ENCODE measurements at regions not wholly inside any gene's neighbourhood (a gene's known extent, or its start where the extent isn't known, plus 50 kb on each side); places are given as distances from the start of the nearest gene placed in this dataset.
"Not testable (repeated sequence)": the region's sequence is repeated elsewhere in the genome, so short reads cannot be mapped to it uniquely, and the experiment has no call there.

DNA sequence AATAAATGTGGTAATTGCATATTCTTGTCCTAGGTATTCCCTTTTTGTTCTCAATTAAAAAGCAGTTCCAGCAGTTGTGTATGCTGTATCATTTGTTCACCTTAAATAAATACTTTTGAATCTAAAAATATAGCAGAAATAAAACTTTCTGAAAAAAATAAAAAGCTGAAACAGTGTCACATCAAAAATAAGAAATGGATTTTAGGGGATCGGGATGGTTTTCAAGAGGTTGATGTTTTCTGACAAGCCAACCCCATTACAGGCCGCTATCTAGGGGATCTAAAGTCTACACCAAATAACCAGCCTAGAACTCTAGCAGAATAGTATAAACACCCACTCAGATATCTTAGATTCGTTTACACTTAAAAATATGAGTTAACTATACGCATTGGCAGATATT lies 95.4 kb upstream of the MAML3 start:
- DNase-seq (ENCODE audit: low read depth), result no peak

DNA sequence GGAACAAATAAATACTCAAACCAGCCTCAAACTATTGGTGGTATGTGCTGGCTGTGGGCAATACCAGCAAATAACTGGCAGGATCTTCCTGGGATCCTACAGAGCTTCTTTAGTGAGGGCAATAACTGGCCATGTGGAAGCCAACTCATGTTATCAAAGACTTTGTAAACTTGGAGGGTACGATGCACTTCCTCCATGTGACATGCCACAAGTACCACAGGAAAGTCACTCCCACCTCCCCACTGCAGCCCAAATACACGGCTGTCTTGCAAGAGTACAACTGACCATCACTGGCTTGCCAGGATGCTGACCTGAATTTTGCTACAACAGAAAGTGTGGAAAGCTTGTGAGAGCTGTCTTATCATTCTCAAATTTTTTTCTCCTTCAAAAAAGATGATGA lies 93.3 kb upstream of the MAML3 start:
- DNase-seq (ENCODE audit: low read depth), result no peak

DNA sequence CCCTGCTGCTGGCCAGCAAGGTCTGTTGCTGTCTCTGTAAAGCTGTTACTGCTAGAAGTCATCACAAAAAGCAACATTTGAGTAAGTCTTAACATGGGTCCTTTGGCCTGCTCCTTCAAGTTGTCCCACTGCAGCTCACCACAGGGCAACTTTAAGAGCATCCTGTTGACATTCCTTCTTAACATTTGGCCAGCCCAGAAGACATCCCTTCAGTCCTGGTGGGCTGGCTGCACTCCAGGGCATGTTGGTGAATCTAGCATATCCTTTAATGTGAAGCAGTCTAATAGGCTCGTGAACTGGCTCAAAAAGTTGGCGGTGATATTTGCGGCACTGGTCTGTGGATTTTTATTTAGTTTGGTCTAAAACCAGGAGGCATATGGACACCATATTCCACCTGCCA lies 92.2 kb upstream of the MAML3 start:
- DNase-seq (ENCODE audit: low read depth), result no peak

DNA sequence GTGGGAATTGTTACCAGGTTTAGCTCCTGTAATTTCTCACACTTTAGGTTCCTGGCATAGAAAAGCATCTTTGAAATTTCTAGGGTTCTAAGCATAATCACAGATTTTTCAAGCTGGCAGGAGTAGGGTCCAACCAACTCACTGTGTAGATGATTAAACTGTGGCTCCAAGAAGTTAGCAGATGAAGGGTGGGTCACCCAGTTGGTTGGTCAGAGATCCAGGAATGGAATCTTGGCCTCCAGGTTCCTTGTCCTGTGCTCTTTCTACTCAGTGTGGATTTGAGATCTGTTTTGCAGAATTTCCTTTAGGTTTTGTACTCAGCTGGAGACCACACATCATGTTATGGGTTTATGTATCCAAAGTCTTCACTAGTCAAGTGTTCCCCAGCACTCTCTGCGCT lies 90.3 kb upstream of the MAML3 start:
- no peak for DNase-seq (ENCODE audit: low read depth)

DNA sequence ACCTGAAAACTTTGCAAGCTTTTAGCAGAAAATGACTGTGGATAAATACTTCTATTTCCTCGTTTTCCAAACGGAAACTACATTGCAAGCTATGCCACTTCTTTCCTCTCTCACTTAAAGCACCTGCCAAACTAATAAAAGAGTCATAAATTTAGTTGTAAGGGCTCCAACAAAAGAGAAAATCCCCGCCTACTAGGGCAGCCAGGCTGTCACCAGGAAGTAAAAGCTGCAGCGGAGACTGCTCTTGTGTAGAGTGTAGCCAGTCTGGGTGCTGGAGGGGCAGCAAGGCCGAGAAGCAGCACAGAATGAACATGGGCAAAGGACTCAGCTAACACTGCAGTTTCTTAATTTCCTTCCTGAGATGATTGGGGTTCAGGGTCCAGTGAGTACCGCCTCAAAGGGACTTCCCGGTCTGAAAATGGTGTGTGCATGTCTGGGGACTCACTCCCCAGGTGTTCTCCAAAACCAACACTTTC lies 89.3 kb upstream of the MAML3 start:
- no peak for DNase-seq (ENCODE audit: low read depth)

DNA sequence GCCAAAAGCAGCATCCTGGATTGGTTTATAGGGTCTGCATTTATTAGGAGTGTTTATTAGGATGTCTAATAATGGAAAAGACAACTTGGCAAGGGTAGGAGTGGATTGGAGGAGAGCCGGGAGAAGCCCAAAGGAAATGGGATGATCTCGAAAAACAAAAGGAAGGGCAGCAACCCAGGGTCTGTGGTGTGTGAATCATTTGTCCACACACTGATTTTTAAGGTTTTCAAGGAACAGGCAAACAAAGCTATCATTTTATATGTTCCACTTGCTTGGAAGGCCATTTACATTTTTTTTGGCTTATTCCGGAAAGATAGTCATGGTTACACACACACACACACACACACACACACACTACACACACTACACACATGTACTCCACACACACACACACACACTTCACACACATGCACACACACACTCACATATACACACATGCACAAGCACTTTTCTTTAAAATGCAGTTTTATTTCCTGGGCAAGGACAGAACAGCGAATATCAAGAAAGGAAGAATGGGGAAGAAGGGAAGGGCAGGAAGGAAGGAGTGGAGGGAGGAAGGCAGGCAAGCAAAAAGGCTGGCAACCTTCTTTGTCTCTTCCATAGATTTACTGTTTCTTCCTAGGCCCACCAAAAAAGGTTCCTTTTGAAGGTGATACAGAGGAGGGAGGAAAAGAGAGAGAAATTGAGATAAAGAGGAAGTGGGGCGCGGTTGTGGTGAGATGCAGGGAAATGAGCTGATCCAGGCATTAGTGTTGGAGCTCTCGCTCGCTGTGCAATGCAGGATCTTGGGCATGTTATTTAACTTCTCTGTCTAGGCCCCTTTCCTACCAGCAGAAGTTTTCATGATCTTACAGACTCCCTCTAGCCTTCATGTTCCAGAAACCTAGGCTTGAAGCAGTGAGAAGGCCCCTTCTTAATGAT lies 88.6 kb upstream of the MAML3 start:
- DNase-seq (ENCODE audit: low read depth), result no peak

DNA sequence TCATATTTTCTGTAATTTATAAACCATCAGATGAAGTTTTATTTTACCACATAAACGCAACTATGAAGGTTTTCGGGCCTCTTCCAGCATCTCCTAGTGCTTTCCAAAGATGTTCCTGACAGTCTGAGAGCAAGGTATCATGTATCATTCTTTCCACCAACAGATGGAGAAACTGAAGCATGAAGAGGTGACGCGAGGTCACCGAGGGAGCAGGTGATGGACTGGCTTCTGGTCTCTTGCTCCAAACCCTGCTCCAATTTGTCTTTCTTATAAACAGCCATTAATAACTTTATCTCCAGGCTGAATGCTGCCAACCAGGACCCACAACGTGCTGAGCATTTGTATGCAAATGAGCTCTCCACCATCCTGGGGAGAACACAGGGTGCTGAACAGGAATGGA lies 86.3 kb upstream of the MAML3 start:
- DNase-seq (ENCODE audit: low read depth), result no peak

DNA sequence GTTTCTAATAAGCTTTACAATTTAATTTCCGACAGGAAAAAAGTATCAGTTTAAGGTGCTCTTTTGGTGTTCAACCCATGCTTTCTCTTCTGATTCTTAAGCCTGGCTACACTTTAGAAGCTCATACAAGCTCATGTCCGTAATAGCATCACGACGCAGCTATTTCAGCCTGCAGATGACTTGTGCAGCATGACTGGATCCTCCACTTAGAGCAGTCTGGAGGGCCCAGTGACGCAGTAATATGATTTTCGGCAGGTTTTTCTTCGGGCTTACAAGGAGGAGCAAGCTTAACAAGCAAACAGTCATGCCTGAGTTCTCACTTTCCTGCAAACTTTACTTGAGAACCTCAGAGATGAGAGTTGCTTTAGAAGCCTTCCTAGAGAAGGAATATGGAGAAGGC lies 85.3 kb upstream of the MAML3 start:
- no peak for DNase-seq (ENCODE audit: low read depth)

DNA sequence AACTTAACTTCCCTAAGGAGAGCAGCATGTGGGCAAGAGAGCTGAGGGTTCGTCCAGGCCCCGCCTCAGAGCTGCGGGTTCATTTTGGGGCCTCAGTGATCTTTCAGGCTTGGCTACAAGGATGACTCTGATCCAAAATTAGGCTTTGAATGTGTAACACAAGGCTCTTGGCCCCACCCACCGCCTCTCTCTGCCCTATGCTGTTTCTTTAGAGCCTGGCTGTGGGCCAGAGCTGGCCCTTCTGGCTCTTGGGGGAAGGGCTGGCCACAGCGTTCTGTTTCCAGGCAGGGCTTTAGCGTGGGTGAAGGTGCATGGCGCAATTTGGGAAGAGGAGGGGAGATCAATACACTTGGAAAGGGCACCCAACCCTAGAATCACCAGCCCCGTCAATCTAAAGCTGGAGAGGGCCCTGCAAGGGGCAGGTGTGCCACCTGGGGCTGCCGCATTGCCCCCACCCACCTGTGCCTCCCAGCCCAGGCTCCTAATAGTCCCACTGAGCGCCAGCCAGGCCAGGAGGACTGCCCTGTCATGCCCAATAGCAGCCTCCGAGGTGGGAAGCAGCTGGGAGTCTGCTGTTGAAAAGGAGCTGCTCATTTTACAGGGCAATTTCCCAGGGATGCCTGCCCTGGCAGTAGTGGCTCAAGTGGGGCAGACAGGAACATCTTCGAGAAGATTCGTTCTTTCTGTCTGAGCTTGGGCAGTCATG lies 84.5 kb upstream of the MAML3 start:
- peak; percentile 95 for DNase-seq (ENCODE audit: low read depth)

DNA sequence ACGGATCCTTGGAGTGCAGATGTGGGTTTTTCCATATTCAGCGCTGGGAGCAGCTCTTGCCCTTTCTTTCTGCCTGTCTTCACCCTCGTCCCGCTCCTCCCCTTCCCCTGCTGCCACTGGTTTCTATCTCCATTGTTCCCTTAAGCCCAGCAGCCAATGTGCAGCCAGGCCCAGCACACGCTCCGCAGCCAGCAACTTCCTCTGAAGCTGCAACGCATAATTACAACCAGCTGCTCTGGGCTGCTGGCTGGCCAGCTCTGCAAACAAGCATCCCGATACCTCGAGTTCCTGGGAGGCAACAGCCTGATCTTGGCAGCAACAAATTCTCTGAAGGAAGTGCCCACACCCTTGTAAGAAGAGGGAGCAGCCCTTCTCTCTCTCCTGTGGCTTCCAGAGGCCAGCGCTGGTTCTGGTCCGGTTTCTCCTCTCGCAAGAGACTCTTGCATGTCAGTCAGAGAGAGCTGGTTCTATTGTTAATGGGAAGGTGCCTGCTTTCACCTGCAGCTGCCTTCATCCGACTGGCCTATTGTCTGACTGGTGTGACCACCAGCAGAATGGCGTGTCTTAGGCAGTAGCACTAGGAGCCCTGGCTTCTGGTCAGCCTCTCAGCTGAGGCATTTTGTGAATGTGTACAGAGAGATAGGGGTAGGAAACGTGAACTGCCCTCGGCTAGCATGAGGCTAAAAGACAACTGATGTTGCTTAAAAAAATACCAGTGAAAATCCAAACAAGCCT lies 83.8 kb upstream of the MAML3 start:
- peak; percentile 98 for DNase-seq (ENCODE audit: low read depth)

DNA sequence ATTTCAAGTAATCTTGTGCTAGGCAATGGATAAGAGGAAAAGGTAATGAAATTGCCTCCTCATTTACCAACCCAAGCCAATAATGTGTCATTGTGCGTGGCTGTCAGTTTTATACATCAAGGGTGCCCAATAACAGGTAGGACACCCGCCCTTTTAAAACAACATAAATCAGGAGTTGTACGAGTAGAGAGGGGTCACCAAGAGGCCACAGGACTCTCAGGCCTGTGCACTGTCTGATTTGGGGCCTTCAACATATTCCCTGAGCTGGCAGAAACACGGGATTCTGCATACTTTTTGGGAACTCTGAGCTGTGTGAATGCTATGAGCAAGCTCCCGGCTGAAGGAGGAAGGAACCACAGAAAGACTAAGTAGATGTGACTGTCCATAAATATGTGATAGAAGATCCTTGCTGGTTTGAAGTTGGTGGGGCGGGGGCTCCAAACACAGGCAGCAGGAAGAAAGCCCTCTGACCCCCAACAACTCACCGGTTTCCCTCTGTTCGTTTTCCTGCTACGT lies 82.7 kb upstream of the MAML3 start:
- no peak for DNase-seq (ENCODE audit: low read depth)

DNA sequence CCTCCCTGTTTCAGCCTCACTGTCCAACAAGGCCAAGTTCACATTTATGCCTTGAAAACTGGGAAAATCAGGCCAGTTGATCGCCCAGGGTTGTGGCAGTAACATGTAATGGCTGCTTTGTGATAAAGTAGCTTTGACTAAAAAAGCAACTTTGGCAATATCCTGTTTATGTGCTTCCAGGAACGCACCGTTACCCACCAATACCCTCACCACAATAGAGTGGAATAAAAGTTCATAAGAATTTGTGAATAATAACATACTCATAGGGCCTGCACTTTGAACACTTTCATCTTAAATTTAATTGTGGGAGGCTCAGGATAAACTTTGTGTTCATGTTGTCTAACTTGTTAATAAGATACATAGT lies 80.7 kb upstream of the MAML3 start:
- no peak for DNase-seq (ENCODE audit: low read depth)

DNA sequence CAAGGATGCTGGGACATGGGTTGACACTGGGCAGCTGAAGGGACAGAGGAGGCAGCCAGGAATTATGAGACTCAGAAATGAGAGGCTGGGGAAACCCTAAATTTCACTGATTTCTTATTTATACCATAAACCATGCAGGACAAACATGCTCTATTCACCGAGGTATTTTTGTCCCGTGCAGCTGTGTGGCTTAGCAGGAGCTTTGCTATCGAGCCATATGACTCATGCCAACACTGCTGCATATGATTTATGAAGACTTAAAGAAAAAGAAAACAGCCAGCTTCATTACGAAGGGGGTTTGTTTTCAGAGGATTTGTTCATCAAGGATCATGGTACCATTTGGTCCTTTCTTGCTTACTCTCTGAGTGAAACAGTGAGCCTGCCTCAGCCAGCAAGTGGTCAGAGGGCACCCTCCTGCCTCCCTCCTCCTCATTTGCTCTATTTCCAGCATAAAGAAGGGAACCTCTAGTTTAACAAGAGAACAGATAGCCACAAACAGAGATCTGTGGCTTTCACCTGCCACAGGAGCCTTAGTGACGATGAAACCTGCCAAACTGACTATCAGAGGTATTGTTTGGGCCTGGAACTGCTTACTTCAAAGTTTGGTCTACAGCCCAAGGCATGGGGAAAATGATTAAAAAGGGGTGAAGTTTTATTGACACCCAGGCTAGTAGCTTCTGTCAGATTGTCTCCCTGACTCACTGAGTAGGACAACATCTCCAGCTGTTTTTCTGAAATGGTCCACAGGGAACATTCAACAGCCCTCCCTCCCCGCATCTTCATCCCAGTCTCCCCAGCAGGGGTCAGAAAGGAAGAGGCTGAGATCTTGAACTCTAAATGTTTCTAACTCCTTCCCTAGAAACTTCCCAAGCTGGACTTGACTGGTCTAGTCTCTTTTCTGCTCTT lies 80.1 kb upstream of the MAML3 start:
- peak; percentile 47 for DNase-seq (ENCODE audit: low read depth)

DNA sequence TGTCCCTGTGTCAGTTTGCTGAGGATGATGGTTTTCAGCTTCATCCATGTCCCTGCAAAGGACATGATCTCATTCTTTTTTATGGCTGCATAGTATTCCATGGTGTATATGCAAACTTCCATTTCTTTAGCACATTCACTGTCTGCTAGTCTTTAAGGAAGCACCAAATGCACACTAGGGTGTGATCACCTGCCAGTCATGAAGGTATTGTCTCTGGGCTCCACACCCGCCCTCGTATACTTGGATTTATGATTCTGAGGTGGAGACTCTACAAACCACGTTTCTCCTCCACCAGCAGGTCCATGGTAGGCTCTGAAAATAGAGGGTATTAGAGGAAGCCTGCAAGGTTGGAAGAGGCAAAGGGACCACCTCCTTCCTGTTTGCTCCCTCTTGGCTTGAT lies 75.9 kb upstream of the MAML3 start:
- DNase-seq (ENCODE audit: low read depth), result no peak

DNA sequence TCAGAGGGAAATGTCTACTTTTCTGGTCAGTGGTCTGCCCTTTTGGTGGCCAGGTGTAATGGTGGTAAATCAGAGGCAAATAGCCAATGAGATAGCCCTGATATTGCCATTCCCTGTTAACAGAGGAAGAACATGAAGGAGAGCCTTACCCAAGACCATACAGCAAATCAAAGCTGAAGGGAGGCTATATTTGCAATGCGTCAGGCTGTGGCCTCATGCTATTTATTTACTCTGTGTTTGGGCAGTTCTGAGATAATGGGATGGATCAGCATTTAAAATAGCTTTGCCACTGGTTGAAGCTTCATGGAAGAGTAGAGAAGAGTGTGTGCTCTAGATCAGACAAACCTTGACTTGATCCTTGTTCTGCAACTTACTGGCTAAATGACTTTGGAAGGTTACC lies 73.3 kb upstream of the MAML3 start:
- no peak for DNase-seq (ENCODE audit: low read depth)

DNA sequence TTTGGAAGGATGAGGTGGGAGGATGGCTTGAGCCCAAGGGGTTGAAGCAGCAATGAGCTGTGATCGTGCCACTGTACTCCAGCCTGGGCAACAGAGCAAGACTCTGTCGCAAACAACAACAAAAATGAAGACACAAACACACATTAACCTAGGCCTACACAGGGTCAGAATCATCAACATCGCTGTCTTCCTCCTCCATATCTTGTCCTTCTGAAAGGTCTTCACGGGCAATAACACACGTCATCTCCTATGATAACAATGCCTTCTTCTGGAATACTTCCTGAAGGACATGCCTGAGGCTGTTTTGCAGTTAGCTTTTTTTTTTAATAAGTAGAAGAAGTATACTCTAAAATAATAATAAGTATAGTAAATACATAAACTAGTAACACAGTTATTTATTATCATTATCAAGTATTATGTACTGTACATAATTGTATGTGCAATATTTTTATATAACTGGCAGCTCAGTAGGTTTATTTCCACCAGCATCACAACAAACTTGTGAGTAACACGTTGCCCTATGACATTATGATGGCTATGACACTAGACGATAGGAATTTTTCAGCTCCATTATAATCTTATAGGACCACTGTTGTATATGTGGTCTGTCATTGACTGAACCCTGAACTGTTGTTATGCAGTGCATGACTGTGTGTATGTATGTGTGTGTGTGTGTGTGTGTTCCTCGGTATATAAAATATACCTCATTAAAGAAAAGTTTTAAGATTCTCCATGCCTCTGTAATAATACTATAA lies 69.2 kb upstream of the MAML3 start:
- DNase-seq (ENCODE audit: low read depth), result no peak

DNA sequence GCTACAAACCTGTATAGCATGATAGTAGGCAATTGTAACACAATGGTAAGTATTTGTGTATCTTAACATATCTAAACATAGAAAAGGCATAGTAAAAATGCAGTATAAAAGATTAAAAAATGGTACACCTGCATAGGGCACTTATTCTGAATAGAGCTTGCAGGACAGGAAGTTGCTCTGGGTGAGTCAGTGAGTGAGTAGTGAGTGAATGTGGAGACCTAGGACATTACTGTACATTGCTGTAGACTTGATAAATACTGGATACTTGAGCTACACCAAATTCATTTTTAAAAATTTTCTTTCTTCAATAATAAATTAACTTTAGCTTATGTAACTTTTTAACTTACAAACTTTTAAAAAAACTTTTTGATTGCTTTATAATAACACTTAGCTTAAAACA lies 68.2 kb upstream of the MAML3 start:
- no peak for DNase-seq (ENCODE audit: low read depth)

DNA sequence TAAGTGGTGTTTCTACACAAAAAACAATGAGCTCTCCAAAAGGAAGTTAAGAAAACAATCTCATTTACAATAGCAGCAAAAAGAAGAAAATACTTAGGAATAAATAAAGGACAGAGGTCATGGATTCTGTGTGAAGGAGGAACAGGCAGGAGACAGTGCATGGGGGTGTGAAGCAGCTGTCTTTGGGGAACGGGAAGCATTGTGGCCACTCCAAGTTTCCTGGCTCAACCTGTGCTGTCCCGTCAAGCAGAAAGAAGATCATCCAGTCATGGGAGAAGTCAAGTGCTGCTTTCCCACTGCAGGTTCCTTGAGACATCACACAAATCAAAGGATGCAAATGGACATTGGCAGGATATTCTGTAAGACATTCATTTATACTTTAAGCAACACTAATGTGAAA lies 66.1 kb upstream of the MAML3 start:
- no peak for DNase-seq (ENCODE audit: low read depth)

DNA sequence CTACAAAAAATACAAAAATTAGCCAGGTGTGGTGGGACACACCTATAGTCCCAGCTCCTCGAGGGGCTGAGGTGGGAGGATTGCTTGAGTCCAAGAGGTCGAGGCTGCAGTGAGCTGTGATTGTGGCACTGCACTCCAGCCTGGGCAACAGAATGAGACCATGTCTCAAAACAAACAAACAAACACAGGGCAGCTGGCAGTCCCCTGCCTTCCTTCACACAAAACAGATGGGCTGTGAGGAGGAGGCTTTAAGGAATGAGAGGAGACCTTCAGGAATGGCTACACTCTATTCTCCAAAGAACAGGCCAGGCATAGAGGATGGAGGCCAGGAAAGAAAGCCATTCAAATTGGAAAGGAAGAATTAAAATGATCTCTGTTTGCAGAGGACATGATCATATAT lies 65.6 kb upstream of the MAML3 start:
- no peak for DNase-seq (ENCODE audit: low read depth)

DNA sequence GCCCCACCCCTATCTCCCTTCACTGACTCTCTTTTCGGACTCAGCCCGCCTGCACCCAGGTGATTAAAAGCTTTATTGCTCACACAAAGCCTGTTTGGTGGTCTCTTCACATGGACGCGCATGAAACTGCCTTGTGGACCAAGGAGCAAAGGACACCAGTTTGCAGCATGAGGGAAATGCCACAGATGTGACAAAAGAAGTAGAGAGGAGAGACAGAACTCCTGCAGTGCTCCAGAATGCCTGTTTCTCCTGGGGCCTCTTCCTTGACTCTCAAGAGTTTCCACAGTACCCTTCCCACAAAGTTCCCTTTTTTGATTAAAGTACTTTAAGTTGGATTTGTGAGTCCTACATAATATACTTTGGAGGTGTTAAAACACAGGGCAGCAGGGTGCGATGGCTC lies 65.1 kb upstream of the MAML3 start:
- DNase-seq (ENCODE audit: low read depth), result not testable (repeated sequence)

DNA sequence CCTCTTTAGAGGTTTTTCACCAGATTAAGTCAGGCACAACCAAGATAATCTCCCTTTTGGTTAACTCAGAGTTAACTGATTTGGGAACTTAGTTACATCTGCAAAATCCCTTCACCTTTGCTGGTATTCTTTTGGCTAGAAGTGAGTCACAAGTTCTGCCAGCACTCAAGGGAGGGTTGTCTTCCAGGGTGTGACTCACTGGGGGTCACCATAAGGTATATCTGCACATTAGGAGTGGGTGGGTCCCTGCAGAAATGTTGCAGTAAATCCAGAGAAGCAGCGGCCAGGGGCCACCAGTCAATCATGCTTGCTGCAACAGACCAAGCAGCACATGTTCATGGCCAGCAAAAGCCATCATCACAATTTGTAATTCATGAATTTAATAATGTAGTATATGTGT lies 59.8 kb upstream of the MAML3 start:
- no peak for DNase-seq (ENCODE audit: low read depth)
